ENCODE measurements at regions not wholly inside any gene's neighbourhood (a gene's known extent, or its start where the extent isn't known, plus 50 kb on each side); places are given as distances from the start of the nearest gene placed in this dataset.

DNA sequence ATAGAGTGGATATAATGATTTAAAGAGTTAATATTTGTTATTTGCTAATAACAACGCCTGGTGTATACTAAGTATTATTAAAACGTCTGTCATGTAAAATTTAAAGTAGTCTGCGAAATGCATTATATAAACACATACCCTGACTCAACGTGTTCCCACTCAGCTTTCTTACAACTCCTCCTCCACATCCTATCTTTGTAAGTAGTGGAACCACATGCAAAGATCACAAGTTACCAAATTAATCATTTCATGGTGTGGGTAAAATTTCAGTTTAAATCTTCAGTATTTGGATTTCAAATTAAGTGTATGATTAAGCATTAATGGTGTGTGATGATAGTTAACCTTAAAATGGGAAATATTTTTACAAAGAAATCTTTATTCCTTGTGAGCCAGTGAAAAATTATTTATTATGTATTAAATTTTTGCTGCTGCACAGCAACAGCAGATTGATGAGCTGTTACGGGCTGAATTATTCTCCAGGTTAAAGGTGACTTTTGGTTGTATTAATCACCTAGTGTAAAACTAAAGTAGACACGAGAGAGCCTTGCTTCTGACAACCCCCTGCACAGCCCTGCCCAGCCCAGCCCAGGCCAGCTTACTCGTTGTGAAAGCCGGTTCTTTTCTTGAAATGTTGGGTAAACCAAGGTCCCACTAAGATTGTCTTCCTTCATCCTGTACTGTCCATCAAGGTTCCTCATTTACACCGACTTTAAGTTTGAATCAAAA is 373.5 kb downstream of the DTWD2 start:
- TF ChIP-seq POLR2A (IDR thresholded peaks at IDR 0.05): no peak
- TF ChIP-seq, protein P1, sequence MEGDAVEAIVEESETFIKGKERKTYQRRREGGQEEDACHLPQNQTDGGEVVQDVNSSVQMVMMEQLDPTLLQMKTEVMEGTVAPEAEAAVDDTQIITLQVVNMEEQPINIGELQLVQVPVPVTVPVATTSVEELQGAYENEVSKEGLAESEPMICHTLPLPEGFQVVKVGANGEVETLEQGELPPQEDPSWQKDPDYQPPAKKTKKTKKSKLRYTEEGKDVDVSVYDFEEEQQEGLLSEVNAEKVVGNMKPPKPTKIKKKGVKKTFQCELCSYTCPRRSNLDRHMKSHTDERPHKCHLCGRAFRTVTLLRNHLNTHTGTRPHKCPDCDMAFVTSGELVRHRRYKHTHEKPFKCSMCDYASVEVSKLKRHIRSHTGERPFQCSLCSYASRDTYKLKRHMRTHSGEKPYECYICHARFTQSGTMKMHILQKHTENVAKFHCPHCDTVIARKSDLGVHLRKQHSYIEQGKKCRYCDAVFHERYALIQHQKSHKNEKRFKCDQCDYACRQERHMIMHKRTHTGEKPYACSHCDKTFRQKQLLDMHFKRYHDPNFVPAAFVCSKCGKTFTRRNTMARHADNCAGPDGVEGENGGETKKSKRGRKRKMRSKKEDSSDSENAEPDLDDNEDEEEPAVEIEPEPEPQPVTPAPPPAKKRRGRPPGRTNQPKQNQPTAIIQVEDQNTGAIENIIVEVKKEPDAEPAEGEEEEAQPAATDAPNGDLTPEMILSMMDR (IDR thresholded peaks at IDR 0.05): no peak
- Histone ChIP-seq H3K27ac (no peak overlapping the region), H3K27me3 (no peaks in the 10 kb centered on the region), H3K9me3 (no peaks in the 10 kb centered on the region), H3K36me3 (no peaks in the 10 kb centered on the region), H3K4me1 (peaks cover 5 to 17% of the 10 kb centered on the region in 2 donors), H3K4me3 (replicated peaks in 1 of 3) (no peak overlapping the region)
- 53 to 57% methylated on average over 9 of the region's 9 CpGs for WGBS, 2 donors
- no peak for DNase-seq
- intact Hi-C loops (cut with DNase I): no loop called here

- Histone ChIP-seq H3K27ac (no peak overlapping the region), H3K36me3 (no peaks in the 10 kb centered on the region), H3K4me3 (replicated peaks in 1 of 3) (no peak overlapping the region), H3K27me3 (no peaks in the 10 kb centered on the region), H3K4me1 (peaks cover 7 to 8% of the 10 kb centered on the region in 2 donors), H3K9me3 (no peaks in the 10 kb centered on the region)
- intact Hi-C loops (cut with DNase I): no loop called here
- WGBS, 2 donors: 88 to 89% methylated on average over 5 of the region's 5 CpGs
- DNase-seq: peak in 1 of 2 donors; percentile 27
- no peak for TF ChIP-seq POLR2A (IDR thresholded peaks at IDR 0.05)
- TF ChIP-seq, protein P1 (IDR thresholded peaks at IDR 0.05): peak in 4 of 6 experiments; percentile 32 to 56 (median 48)
Measured at GRCh38 chr5:118611332-118611945, 376.9 kb downstream of the DTWD2 start.

DNA sequence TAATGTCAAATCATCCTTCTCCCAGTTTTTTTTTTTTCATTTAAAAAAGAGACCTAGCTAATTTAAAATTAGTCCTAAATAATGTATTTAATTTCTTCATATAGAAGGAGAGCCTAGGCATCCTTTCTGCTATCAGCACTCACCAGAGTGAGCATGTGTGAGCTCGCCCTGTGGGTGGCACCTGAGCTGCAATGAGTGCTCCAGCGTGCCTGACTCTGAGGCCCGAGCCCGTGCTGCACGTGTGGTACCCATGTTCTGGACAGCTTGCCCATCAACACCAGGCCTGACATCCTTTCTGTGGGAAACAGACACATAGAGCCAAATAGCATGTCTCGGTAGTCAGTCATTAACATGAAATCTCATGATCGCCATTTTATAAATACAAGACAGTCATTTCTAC is 381.4 kb downstream of the DTWD2 start:
- Histone ChIP-seq H3K36me3 (no peaks in the 10 kb centered on the region), H3K9me3 (no peaks in the 10 kb centered on the region), H3K4me3 (replicated peaks in 1 of 3) (no peak overlapping the region), H3K27ac (no peak overlapping the region), H3K4me1 (peaks cover 0 to 8% of the 10 kb centered on the region in 2 donors), H3K27me3 (no peaks in the 10 kb centered on the region)
- intact Hi-C loops (cut with DNase I): no loop called here
- WGBS, 2 donors: 94 to 98% methylated on average over 7 of the region's 7 CpGs
- DNase-seq: no peak
- TF ChIP-seq, protein P1 (IDR thresholded peaks at IDR 0.05): no peak
- TF ChIP-seq POLR2A (IDR thresholded peaks at IDR 0.05): no peak

- H3K27ac ChIP-seq: peak overlapping the region in 2 of 3 donors; percentile 47 to 54
- peaks cover 0 to 8% of the 10 kb centered on the region in 2 donors for H3K4me1 ChIP-seq
- 26 to 42% methylated on average over 3 of the region's 3 CpGs for WGBS, 2 donors
- intact Hi-C loops (cut with DNase I): no loop called here
- H3K4me3 ChIP-seq (replicated peaks in 1 of 3): no peak overlapping the region
- no peaks in the 10 kb centered on the region for H3K36me3 ChIP-seq
- DNase-seq: peak; percentile 86 to 87
- no peaks in the 10 kb centered on the region for H3K9me3 ChIP-seq
- TF ChIP-seq, protein P1 (IDR thresholded peaks at IDR 0.05): no peak
- no peak for TF ChIP-seq POLR2A (IDR thresholded peaks at IDR 0.05)
- H3K27me3 ChIP-seq: no peaks in the 10 kb centered on the region
Measured at GRCh38 chr5:118605761-118606160, 382.6 kb downstream of the DTWD2 start.

- no peak overlapping the region for H3K4me3 ChIP-seq (replicated peaks in 1 of 3)
- TF ChIP-seq, protein P1 (IDR thresholded peaks at IDR 0.05): no peak
- TF ChIP-seq POLR2A (IDR thresholded peaks at IDR 0.05): no peak
- no peaks in the 10 kb centered on the region for H3K36me3 ChIP-seq
- H3K4me1 ChIP-seq: peaks cover 0 to 8% of the 10 kb centered on the region in 2 donors
- DNase-seq: no peak
- H3K27me3 ChIP-seq: no peaks in the 10 kb centered on the region
- H3K9me3 ChIP-seq: no peaks in the 10 kb centered on the region
- 23 to 84% methylated on average over 2 of the region's 2 CpGs for WGBS, 2 donors
- intact Hi-C loops (cut with DNase I): no loop called here
- H3K27ac ChIP-seq: no peak overlapping the region
Measured at GRCh38 chr5:118604106-118604505, 384.2 kb downstream of the DTWD2 start.

Measured in thyroid gland (tissue), 4 donors.